ENCODE measurements at regions not wholly inside any gene's neighbourhood (a gene's known extent, or its start where the extent isn't known, plus 50 kb on each side); places are given as distances from the start of the nearest gene placed in this dataset.

GRCh38 chr11:112509300-112509699, 248.6 kb upstream of the PLET1 start:
- TF ChIP-seq CTCF (IDR thresholded peaks at IDR 0.05) (no peak), POLR2A (IDR thresholded peaks at IDR 0.05) (no peak)

All from breast epithelium (tissue), 3 donors.